Activated CD4-positive, alpha-beta T cell treated with anti-CD3 and anti-CD28 coated beads for 36 hours (primary cell): ENCODE measurements at regions not wholly inside any gene's neighbourhood (a gene's known extent, or its start where the extent isn't known, plus 50 kb on each side); places are given as distances from the start of the nearest gene placed in this dataset.
"Not testable (repeated sequence)": the region's sequence is repeated elsewhere in the genome, so short reads cannot be mapped to it uniquely, and the experiment has no call there.

Source experiments
- ATAC-seq: fragments of 200-7000 bp; cut with Tn5 transposase; one replicate; pipeline ENCODE4 v1.10.0; 2021; ENCODE audit warnings: mild to moderate bottlenecking, moderate library complexity
- CTCF ChIA-PET: fragments of 350-600 bp; sonication (Branson Sonifier 250); formaldehyde crosslinking; loops from one replicate; lab custom pipeline; 2021; ENCODE audit warnings: antibody characterized with exemption; lab: Charles Lee
- POLR2A ChIA-PET: fragments of 350-600 bp; sonication (Branson Sonifier 250); formaldehyde crosslinking; loops from one replicate; lab custom pipeline; 2021; ENCODE audit warnings: antibody characterized with exemption, inconsistent platforms; lab: Charles Lee
- DNase-seq: peaks from one replicate; pipeline ENCODE4 v3.0.0-alpha.2; 2020
- H3K27ac Mint-ChIP-seq: one replicate; pipeline ENCODE4 v1.8.0; 2021; ENCODE audit warnings: mixed read lengths
- H3K27me3 Mint-ChIP-seq: one replicate; pipeline ENCODE4 v1.8.0; 2021; ENCODE audit warnings: mixed read lengths
- H3K36me3 Mint-ChIP-seq: one replicate; pipeline ENCODE4 v1.8.0; 2021; ENCODE audit warnings: low read depth, mixed read lengths
- H3K4me1 Mint-ChIP-seq: one replicate; pipeline ENCODE4 v1.8.0; 2021; ENCODE audit warnings: mixed read lengths
- H3K4me3 Mint-ChIP-seq: one replicate; pipeline ENCODE4 v1.8.0; 2021; ENCODE audit warnings: mild to moderate bottlenecking, moderate library complexity, mixed read lengths
- H3K9me3 Mint-ChIP-seq: one replicate; pipeline ENCODE4 v1.8.0; 2021; ENCODE audit warnings: low read depth, mixed read lengths
- intact Hi-C, 2 experiments: fragments of 100-400 bp; cut with DNase I in 1 of 2; cut with micrococcal nuclease in 1 of 2; formaldehyde crosslinking; loops; one replicate each; pipeline versions ENCODE4 v1.14.2 to v1.15.1; 2022 to 2024; cut with DNase I, micrococcal nuclease

DNA sequence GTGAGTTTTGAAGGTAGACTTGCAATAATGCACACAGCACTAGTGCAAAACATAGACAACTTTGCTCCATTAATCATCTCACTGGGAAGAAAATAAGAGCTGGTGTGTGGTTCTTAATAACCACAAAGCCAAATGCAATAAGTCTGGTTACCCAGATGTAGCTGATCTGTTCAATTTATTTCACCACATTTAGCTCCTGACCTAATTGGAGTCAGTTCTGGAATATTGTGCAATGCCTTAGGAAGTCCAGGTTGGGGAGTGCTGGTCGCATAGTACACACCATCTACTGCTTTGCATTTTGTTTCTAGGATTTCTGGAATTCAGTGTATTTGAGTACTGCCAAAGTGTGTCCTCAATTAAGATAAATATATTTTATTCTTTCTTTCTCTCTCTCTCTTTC, 483.3 kb upstream of the SPRY2 start:
- ChIA-PET POLR2A (no interaction called here), CTCF (no interaction called here)
- Mint-ChIP-seq H3K27me3 (no peaks in the 10 kb centered on the region), H3K36me3 (no peaks in the 10 kb centered on the region), H3K4me1 (no peaks in the 10 kb centered on the region), H3K9me3 (peaks cover 2% of the 10 kb centered on the region), H3K27ac (no peak overlapping the region), H3K4me3 (no peak overlapping the region)
- DNase-seq (no peak), ATAC-seq (no peak)
- intact Hi-C loops: no loop called here

GRCh38 chr13:80823472-80823871, 482.5 kb upstream of the SPRY2 start:
- ChIA-PET POLR2A (no interaction called here), CTCF (no interaction called here)
- H3K36me3 Mint-ChIP-seq: no peaks in the 10 kb centered on the region
- intact Hi-C loops: no loop called here
- no peaks in the 10 kb centered on the region for H3K27me3 Mint-ChIP-seq
- no peaks in the 10 kb centered on the region for H3K4me1 Mint-ChIP-seq
- H3K27ac Mint-ChIP-seq: no peak overlapping the region
- peaks cover 2% of the 10 kb centered on the region for H3K9me3 Mint-ChIP-seq
- DNase-seq: no peak
- no peak overlapping the region for H3K4me3 Mint-ChIP-seq
- no peak for ATAC-seq

DNA sequence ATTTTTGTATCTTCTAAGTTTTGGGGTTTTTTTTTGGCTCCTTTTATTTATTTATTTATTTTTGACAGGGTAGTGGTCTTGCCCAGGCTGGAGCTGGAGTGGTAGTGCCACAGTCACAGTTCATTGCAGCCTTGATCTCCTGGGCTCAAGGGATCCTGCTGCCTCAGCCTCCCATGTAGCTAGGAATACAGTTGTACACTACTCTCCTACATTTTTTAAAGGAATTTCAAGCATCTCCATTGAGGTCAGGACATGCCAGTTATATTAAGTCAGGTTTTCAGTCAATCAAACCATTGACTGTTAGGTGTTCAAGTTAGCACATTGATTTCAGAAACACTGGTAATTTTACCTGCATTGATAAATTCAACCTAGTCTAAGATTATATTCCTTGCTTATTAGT, 480.5 kb upstream of the SPRY2 start:
- ATAC-seq (no peak), DNase-seq (no peak)
- H3K27ac Mint-ChIP-seq: no peak overlapping the region
- no peaks in the 10 kb centered on the region for H3K36me3 Mint-ChIP-seq
- H3K4me3 Mint-ChIP-seq: no peak overlapping the region
- no peaks in the 10 kb centered on the region for H3K4me1 Mint-ChIP-seq
- ChIA-PET CTCF (no interaction called here), POLR2A (no interaction called here)
- H3K27me3 Mint-ChIP-seq: no peaks in the 10 kb centered on the region
- intact Hi-C loops: no loop called here
- H3K9me3 Mint-ChIP-seq: peaks cover under 1% of the 10 kb centered on the region

DNA sequence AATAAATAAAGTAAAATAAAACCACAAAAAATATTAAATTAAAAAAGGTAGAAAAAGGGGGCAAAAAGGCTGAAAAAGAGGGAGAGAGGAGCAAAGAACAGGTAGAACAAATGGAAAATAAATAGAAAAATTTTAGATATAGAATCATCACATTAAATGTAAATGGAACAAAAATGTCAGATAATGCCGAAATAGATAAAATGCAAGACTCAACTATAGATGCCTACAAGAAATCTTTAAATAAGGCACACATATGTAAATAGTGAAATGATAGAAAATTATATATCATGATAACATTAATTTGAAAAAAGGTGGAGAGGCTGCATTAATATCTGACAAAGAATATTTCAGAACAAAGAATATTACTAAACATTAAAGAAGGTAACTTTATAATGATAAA, 477.1 kb upstream of the SPRY2 start:
- DNase-seq: no peak
- ATAC-seq: no peak
- Mint-ChIP-seq H3K4me1 (no peaks in the 10 kb centered on the region), H3K27me3 (no peaks in the 10 kb centered on the region), H3K9me3 (peaks cover 4% of the 10 kb centered on the region), H3K36me3 (no peaks in the 10 kb centered on the region), H3K27ac (no peak overlapping the region), H3K4me3 (no peak overlapping the region)
- intact Hi-C loops: no loop called here
- ChIA-PET POLR2A (no interaction called here), CTCF (no interaction called here)

DNA sequence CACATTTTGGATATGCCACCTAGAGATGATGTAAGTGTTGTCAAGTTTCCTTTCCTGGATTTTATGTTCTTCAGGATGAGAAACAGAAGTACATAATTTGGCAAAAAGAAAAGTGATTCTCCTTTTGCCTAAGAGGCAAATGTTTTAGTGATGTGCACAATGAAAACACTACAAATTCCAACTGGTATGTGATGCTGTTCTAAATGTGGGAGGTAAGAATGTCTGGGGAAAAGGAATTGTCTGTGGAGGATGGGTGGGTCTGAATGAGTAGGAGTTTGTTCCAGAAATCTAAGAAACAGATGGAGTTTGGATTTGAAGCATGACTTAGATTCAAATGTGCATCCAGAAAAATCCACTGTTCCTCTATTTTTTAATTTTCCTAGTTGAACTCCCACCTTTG, 473.6 kb upstream of the SPRY2 start:
- H3K27me3 Mint-ChIP-seq: no peaks in the 10 kb centered on the region
- H3K9me3 Mint-ChIP-seq: peaks cover 4% of the 10 kb centered on the region
- CTCF ChIA-PET: no interaction called here
- intact Hi-C loops: no loop called here
- DNase-seq (no peak), ATAC-seq (no peak)
- POLR2A ChIA-PET: no interaction called here
- no peak overlapping the region for H3K4me3 Mint-ChIP-seq
- H3K4me1 Mint-ChIP-seq: no peaks in the 10 kb centered on the region
- no peaks in the 10 kb centered on the region for H3K36me3 Mint-ChIP-seq
- H3K27ac Mint-ChIP-seq: no peak overlapping the region

- H3K27ac Mint-ChIP-seq, H3K4me1 Mint-ChIP-seq, H3K9me3 Mint-ChIP-seq, H3K36me3 Mint-ChIP-seq, POLR2A ChIA-PET, DNase-seq, H3K27me3 Mint-ChIP-seq, ATAC-seq, H3K4me3 Mint-ChIP-seq, intact Hi-C loops: not testable (repeated sequence)
- CTCF ChIA-PET: interaction anchor here (0.6 kb wide), 1 partner anchor 61 kb away, joined by 3 read pairs; no protein-coding TSS in a partner anchor
Measured at GRCh38 chr13:80810294-80810693, 469.4 kb upstream of the SPRY2 start.

DNA sequence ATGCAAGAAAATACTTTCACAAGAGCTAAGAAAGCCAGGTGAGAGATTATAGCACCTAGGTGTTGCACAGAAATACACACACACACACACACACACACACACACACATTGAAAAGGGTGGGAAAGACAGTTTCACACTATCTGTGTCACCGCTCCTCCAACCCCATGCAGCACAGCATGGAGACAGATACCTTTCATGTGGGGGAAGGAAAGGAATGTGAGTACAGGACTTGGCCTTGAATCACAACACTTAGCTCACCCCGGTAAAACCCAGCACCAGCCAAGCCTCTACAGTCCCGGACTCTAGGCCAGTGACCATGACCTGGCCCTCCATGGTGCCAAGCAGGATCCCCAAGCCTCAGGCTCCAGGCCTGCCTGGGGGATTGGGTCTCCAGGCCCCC, 462.0 kb upstream of the SPRY2 start:
- Mint-ChIP-seq H3K27me3 (no peaks in the 10 kb centered on the region), H3K27ac (no peak overlapping the region), H3K36me3 (no peaks in the 10 kb centered on the region), H3K4me3 (no peak overlapping the region), H3K4me1 (no peaks in the 10 kb centered on the region), H3K9me3 (no peaks in the 10 kb centered on the region)
- no peak for ATAC-seq
- POLR2A ChIA-PET: no interaction called here
- no peak for DNase-seq
- CTCF ChIA-PET: no interaction called here
- intact Hi-C loops: no loop called here

GRCh38 chr13:80798576-80799133, 457.7 kb upstream of the SPRY2 start:
- Mint-ChIP-seq H3K36me3 (no peaks in the 10 kb centered on the region), H3K9me3 (no peaks in the 10 kb centered on the region), H3K27me3 (no peaks in the 10 kb centered on the region), H3K27ac (no peak overlapping the region), H3K4me1 (no peaks in the 10 kb centered on the region), H3K4me3 (no peak overlapping the region)
- ATAC-seq (no peak), DNase-seq (no peak)
- ChIA-PET POLR2A (no interaction called here), CTCF (no interaction called here)
- intact Hi-C loops: no loop called here

GRCh38 chr13:80787604-80788003, 446.7 kb upstream of the SPRY2 start:
- H3K36me3 Mint-ChIP-seq: no peaks in the 10 kb centered on the region
- ATAC-seq: no peak
- CTCF ChIA-PET: interaction anchor here (0.7 kb wide), 1 partner anchor 190 kb away, joined by 3 read pairs; no protein-coding TSS in a partner anchor

GRCh38 chr13:80783926-80784565, 443.1 kb upstream of the SPRY2 start:
- ATAC-seq: no peak
- Mint-ChIP-seq H3K27me3 (no peaks in the 10 kb centered on the region), H3K4me3 (no peak overlapping the region), H3K36me3 (no peaks in the 10 kb centered on the region), H3K4me1 (no peaks in the 10 kb centered on the region), H3K9me3 (no peaks in the 10 kb centered on the region), H3K27ac (no peak overlapping the region)
- no peak for DNase-seq
- intact Hi-C loops: no loop called here
- CTCF ChIA-PET: interaction anchor here (0.8 kb wide), 1 partner anchor 592 kb away, joined by 4 read pairs; no protein-coding TSS in a partner anchor
- POLR2A ChIA-PET: interaction anchor here (0.5 kb wide), 1 partner anchor 721 kb away, joined by 3 read pairs; no protein-coding TSS in a partner anchor

More at GRCh38 chr13:80787604-80788003, 446.7 kb upstream of the SPRY2 start:
- Mint-ChIP-seq H3K4me1 (no peaks in the 10 kb centered on the region), H3K27ac (no peak overlapping the region), H3K27me3 (no peaks in the 10 kb centered on the region), H3K9me3 (no peaks in the 10 kb centered on the region), H3K4me3 (no peak overlapping the region)
- no peak for DNase-seq
- intact Hi-C loops: no loop called here
- POLR2A ChIA-PET: no interaction called here

DNA sequence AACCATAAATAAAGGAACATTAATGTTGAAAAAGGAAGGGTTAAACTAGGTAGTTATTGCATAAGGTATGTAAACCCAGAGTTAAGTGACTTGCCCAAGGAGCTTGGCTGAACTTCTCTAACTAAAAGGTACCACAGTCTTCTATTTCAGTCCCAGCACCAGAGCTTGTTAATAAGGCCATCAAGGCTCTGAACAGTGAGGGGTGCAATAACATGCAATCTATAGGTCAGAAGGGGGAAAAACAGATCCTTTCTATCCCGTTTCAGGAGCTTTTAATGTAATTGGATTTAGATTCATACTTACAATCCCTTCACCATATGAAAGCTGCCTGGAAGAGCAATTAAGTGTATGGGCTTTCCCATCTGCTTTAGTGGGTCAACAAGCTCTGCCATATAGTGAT, 441.5 kb upstream of the SPRY2 start:
- ATAC-seq (no peak), DNase-seq (no peak)
- H3K27ac Mint-ChIP-seq: no peak overlapping the region
- intact Hi-C loops: no loop called here
- CTCF ChIA-PET: no interaction called here
- no peak overlapping the region for H3K4me3 Mint-ChIP-seq
- no peaks in the 10 kb centered on the region for H3K4me1 Mint-ChIP-seq
- no peaks in the 10 kb centered on the region for H3K36me3 Mint-ChIP-seq
- POLR2A ChIA-PET: no interaction called here
- no peaks in the 10 kb centered on the region for H3K27me3 Mint-ChIP-seq
- H3K9me3 Mint-ChIP-seq: no peaks in the 10 kb centered on the region

DNA sequence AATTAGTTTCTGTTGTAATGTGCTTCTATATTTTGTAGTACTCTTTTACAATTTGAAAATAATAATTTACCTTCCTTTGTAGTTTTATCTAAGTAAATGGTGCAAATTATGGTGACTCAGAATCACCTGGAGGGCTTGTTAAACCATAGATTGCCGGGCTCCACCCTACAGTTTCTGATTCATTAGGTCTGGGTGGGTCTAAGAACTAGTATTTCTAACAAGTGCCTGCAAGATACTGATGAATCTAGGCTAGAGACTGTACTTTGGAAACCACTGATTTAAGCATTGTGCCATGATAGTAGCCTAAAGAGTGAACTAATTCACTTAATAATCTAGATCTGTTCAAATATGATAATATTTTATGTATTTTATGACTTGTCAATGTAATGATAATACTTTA, 437.4 kb upstream of the SPRY2 start:
- ATAC-seq (no peak), DNase-seq (no peak)
- POLR2A ChIA-PET: no interaction called here
- H3K27ac Mint-ChIP-seq: no peak overlapping the region
- intact Hi-C loops: no loop called here
- H3K9me3 Mint-ChIP-seq: no peaks in the 10 kb centered on the region
- CTCF ChIA-PET: no interaction called here
- H3K27me3 Mint-ChIP-seq: no peaks in the 10 kb centered on the region
- no peaks in the 10 kb centered on the region for H3K4me1 Mint-ChIP-seq
- no peak overlapping the region for H3K4me3 Mint-ChIP-seq
- no peaks in the 10 kb centered on the region for H3K36me3 Mint-ChIP-seq
